BJ (cell line): ENCODE measurements at regions not wholly inside any gene's neighbourhood (a gene's known extent, or its start where the extent isn't known, plus 50 kb on each side); places are given as distances from the start of the nearest gene placed in this dataset.

ENCODE experiments used
- CTCF ChIA-PET: fragments of 350-600 bp; formaldehyde crosslinking; extraction: SDS; loops from one replicate; lab custom pipeline; 2021; ENCODE audit warnings: antibody characterized with exemption, inconsistent platforms; lab: Yijun Ruan, JAX
- POLR2A ChIA-PET: fragments of 300-600 bp; sonication (Branson Sonifier 250); formaldehyde crosslinking; extraction: SDS; loops from one replicate; lab custom pipeline; 2021; ENCODE audit warnings: antibody characterized with exemption; lab: Charles Lee
- DNase-seq: peaks from one replicate; pipeline ENCODE4 v3.0.0-alpha.2; 2011; ENCODE audit warnings: low read depth
- H3K27me3 ChIP-seq: 2 replicates; pipeline ENCODE4 v1.6.0; 2011; ENCODE audit warnings: low read length; ENCODE audit not compliant: control insufficient read depth, insufficient read depth
- H3K36me3 ChIP-seq: 2 replicates; pipeline ENCODE4 v1.5.1; 2011; ENCODE audit warnings: low read length; ENCODE audit not compliant: control insufficient read depth, insufficient read depth
- H3K4me3 ChIP-seq: 2 replicates; pipeline ENCODE4 v1.5.1; 2011; ENCODE audit warnings: low read depth, mild to moderate bottlenecking, control low read depth, low read length
- CTCF ChIP-seq: IDR thresholded peaks from 2 replicates; pipeline ENCODE4 v1.5.1; 2011; ENCODE audit warnings: low read depth, mild to moderate bottlenecking, control low read depth, inconsistent platforms, low read length, moderate library complexity; ENCODE audit not compliant: insufficient read depth

GRCh38 chr7:41581041-41581440 lies 121.8 kb downstream of the INHBA start:
- no peak for DNase-seq
- Histone ChIP-seq H3K36me3 (no peaks in the 10 kb centered on the region), H3K4me3 (no peak overlapping the region), H3K27me3 (no peaks in the 10 kb centered on the region)
- TF ChIP-seq CTCF: no peak
- ChIA-PET CTCF (interaction anchor here (0.8 to 1.6 kb wide), 3 partner anchors 115 to 123 kb away, joined by 3 to 4 read pairs (median 3); no protein-coding TSS in a partner anchor), POLR2A (no interaction called here)

- DNase-seq: peak; percentile 99
- ChIA-PET POLR2A (no interaction called here), CTCF (interaction anchor here (0.9 to 1.6 kb wide), 3 partner anchors 116 to 124 kb away, joined by 3 to 4 read pairs (median 3); no protein-coding TSS in a partner anchor)
- Histone ChIP-seq H3K4me3 (no peak overlapping the region), H3K27me3 (no peaks in the 10 kb centered on the region), H3K36me3 (no peaks in the 10 kb centered on the region)
- TF ChIP-seq CTCF: no peak
Observed at GRCh38 chr7:41579961-41580935, 122.6 kb downstream of the INHBA start.

- no peak for TF ChIP-seq CTCF
Observed at GRCh38 chr7:41578700-41579099, 124.2 kb downstream of the INHBA start.

GRCh38 chr7:41576166-41576565 lies 126.7 kb downstream of the INHBA start:
- H3K4me3 ChIP-seq: no peak overlapping the region
- ChIA-PET CTCF (no interaction called here), POLR2A (no interaction called here)
- H3K36me3 ChIP-seq: no peaks in the 10 kb centered on the region
- no peak for DNase-seq
- no peaks in the 10 kb centered on the region for H3K27me3 ChIP-seq
- TF ChIP-seq CTCF: no peak

More at GRCh38 chr7:41578700-41579099, 124.2 kb downstream of the INHBA start:
- no peak for DNase-seq
- no peaks in the 10 kb centered on the region for H3K27me3 ChIP-seq
- CTCF ChIA-PET: no interaction called here
- H3K4me3 ChIP-seq: no peak overlapping the region
- POLR2A ChIA-PET: no interaction called here
- H3K36me3 ChIP-seq: no peaks in the 10 kb centered on the region

GRCh38 chr7:41574377-41574776 lies 128.5 kb downstream of the INHBA start:
- Histone ChIP-seq H3K36me3 (no peaks in the 10 kb centered on the region), H3K4me3 (no peak overlapping the region), H3K27me3 (no peaks in the 10 kb centered on the region)
- POLR2A ChIA-PET: no interaction called here
- TF ChIP-seq CTCF: no peak
- CTCF ChIA-PET: interaction anchor here (1.2 kb wide), 1 partner anchor 12 kb away, joined by 7 read pairs; no protein-coding TSS in a partner anchor
- no peak for DNase-seq
